Effector CD8-positive, alpha-beta T cell (primary cell): ENCODE measurements at regions not wholly inside any gene's neighbourhood (a gene's known extent, or its start where the extent isn't known, plus 50 kb on each side); places are given as distances from the start of the nearest gene placed in this dataset.
A peak's percentile ranks its signal among the peaks of the same experiment; 100 is the strongest.
"Not testable (repeated sequence)": the region's sequence is repeated elsewhere in the genome, so short reads cannot be mapped to it uniquely, and the experiment has no call there.

Experiments used
- DNase-seq: peaks from one replicate; lab custom pipeline; 2025; lab: John Stamatoyannopoulos, UW

GRCh38 chrX:101823236-101823635 lies 108.6 kb downstream of the ZMAT1 start:
- DNase-seq, result no peak

DNA sequence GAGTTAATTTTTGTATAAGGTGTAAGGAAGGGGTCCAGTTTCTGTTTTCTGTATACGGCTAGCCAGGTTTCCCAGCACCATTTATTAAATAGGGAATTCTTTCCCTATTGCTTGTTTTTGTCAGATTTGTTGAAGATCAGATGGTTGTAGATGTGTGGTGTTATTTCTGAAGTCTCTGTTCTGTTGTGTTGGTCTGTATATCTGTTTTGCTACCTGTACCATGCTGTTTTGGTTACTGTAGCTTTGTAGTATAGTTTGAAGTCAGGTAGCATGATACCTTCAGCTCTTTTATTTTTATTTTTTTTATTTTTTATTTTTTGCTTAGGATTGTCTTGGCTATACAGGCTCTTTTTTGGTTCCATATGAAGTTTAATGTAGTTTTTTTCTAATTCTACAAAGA lies 114.1 kb downstream of the ZMAT1 start:
- DNase-seq, result not testable (repeated sequence)

DNA sequence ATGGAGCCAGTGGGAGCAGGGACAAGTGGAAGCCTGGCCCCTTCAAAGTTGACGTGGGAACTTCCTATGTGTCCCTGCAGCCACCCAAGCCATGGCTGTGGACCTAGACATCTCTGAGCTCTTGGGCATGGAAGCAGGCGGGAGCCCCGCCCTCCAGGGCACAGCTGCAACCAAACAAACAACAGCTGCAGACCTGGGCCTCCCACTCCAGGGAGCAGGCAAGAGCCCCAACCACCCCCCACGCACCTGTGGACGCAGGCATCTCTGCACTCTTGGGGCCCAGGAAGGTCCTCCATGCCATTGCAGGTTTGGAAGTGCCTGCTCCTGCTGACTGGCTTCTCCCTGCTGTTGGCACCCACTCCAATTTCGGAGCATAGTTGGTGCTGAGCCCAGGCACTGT lies 118.6 kb downstream of the ZMAT1 start:
- no peak for DNase-seq

DNA sequence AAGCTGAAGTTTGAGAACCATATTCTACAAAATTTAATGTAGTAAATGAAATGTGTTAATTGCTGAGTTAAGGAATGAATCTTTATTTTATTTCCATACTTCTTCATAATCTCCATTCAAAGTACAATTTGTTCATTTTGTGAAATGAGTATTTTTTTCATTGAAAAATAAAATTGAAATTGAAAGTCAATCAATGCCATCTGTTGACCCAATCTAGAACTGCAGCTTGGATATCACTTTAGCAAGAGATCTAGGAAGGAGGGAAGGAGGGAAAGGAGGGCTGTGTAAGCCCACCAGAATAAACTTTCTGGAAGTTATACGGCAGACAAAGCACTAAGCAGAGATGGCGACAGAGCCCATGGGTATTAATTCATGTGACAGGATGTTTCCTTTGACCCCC lies 128.4 kb downstream of the ZMAT1 start:
- DNase-seq, result no peak

DNA sequence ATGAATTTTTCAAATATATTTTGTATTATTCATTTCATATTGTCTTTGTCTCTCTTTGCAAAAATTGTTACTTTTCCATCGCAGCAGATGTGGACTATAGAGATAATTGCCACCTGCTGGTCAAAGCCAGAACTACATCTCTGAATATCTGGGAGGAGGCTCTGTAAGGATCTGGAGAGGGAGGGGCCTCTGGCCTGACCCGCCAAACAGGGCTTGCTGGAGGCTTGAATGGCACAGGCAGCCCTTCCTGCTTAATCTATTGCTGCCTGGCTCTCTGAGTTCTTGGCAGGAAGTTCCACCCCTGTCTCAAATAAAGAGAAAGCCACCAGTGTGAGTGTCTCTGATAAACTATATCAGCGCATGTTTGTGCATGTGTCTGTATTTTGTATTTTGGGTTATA lies 132.4 kb downstream of the ZMAT1 start:
- peak; percentile 63 for DNase-seq

DNA sequence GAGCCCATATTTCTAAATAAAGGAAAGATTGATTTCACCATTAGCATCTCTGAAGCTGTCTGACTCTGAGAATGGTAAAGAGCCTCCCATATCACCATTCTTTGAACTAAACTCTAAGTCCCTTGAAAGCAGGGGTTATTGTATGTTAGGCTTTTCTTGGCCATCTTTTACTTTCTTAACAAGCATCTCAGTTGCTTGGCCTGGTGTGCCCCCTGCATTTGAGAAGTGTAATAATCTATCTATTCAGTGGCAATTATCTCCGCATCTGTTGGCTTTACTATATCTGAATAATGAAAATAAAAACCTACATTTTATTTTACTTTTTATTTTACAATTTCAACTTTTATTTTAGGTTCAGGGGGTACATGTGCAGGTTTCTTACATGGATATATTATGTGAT lies 128.3 kb upstream of the ARMCX2 start:
- no peak for DNase-seq

DNA sequence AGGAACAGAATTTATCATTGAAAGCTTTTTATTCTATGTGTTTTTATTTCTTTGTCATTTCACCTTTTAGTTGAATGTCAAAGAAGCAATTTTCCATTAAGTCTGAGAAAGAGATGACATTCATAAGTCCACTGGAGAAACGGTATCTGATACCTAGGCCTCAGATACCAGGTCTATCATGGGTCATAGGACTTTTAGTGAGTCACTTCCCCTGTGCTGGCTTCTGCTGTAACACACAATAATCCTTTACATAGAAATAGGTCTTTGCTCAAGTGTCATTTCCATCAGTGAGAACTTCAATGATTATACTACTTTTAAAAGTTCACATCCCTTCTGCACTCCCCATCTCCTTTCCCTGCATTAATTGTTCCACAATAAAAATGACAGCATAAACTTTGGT lies 125.5 kb upstream of the ARMCX2 start:
- DNase-seq, result no peak

DNA sequence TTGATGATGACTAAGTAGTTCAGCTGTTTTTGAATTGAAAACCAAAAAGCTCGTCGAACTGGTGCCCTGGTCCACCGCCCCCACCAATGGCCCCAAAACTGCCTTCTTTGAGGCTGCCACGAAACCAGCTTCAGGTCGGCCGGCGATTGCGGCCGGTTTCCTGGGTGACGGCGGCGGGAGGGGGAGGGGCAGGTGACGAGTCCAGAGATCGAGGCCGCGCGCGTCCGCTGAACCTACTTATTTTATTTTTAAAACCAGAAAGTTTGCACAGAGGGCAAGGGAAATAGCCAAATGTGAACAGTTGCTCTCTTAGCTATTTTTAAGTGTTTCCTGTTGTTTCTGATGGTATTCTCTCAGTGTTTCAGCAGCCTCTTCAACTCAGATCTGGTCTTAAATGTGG lies 120.8 kb upstream of the ARMCX2 start:
- DNase-seq, result not testable (repeated sequence)

DNA sequence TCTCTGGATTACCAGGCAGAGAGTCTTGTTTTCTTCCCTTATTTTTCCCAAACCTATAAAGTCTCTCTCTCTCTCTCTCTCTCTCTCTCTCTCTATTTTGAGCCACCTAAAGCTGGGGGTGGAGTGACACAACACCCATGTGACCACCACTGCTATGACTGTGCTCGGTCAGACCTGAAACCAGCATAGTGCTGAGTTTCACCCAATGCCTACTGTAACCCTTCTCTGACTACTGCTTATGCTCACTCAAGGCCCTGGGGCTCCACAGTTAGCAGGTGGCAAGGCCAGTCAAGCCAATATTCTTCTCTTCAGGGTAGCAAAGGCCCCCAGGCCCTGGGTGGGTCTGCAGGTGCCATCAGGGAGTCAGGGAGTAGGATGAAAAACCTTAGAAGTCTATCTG lies 114.7 kb upstream of the ARMCX2 start:
- DNase-seq, result no peak

- DNase-seq, result no peak
Observed at GRCh38 chrX:101764538-101764937, 104.9 kb upstream of the ARMCX2 start.

DNA sequence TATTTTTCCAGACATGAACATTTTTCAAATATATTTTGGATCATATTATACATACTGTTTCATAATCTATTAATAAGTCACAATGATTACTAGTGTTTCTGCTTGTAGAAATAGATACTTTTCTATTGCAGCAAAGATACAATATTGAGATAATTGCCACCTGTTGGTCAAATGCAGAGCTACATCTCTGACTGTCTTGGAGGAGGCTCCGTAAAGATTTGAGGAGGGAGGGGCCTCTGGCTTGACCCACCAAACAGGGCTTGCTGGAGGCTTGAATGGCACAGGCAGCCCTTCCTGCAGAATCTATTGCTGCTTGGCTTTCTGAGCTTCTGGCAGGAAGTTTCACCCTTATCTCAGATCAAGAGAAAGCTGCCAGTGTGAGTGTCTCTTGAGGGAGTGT lies 99.3 kb upstream of the ARMCX2 start:
- DNase-seq, result peak; percentile 0

DNA sequence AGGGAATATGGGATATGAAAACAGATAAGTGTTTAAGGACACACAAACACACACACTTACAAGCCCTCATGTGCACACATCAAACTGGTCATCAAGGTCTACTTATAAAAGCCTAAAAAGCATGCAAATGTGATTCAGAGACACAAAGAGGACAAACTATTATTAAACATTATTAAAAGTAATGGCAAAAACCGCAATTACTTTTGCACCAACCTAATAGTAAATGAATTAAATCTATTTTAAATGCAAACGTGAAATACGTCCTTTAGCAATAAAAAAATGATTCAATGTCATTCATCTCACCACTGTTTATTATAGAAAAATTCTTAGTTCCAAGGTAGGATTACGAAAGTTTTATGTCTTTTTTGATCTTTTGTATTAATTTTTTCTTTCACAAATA lies 91.1 kb upstream of the ARMCX2 start:
- DNase-seq, result no peak

GRCh38 chrX:101749436-101749835 lies 89.8 kb upstream of the ARMCX2 start:
- no peak for DNase-seq

GRCh38 chrX:101745046-101745445 lies 85.4 kb upstream of the ARMCX2 start:
- DNase-seq, result no peak

DNA sequence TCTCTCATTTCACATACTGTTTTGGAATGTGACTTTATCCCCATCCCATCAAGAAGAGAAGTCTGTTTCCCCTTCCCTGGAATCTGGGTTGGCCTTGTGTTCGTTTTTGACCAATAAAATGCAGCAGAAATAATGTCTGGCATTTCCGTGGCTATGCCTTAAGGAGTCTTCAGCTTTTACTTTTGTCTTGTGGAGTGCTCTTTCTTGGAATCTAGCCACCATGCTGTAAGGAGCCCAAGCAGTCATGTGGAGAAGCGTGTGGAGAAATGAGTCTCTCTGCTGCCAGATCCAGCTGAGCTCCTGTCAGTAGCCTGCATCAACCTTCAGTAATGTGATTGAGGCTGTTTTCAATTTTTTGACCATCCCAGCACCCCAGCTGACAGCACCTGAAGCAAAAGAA lies 84.4 kb upstream of the ARMCX2 start:
- DNase-seq, result no peak

DNA sequence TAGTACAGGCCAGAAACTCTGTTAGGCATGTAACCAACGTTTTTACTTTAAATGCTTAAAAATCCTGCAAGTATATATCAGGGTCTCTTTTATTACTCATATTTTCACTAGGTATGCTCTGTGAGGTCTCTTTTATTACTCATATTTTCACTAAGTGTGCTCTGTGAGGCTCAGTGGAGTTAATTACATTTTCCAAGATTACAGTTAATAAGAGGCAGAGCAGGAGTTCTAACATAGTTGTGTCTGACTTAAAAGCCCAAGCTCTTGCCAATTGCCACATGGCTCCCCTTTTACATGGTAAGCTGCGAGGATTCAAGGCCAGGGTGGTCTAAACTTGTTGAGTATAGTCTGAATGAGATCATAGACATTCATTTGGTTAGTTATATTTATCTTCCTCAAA lies 81.0 kb upstream of the ARMCX2 start:
- DNase-seq, result no peak

DNA sequence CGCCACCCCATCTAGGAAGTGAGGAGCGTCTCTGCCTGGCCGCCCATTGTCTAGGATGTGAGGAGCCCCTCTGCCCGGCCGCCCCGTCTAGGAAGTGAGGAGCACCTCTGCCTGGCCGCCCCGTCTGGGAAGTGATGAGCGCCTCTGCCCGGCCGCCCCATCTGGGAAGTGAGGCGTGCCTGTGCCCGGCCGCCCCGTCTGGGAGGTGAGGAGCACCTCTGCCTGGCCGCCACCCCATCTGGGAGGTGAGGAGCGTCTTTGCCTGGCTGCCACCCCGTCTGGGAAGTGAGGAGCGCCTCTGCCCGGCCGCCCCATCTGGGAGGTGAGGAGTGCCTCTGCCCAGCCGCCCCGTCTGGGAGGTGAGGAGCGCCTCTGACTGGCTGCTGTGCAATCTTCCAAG lies 79.2 kb upstream of the ARMCX2 start:
- DNase-seq, result not testable (repeated sequence)

- not testable (repeated sequence) for DNase-seq
Observed at GRCh38 chrX:101738411-101738810, 78.8 kb upstream of the ARMCX2 start.

DNA sequence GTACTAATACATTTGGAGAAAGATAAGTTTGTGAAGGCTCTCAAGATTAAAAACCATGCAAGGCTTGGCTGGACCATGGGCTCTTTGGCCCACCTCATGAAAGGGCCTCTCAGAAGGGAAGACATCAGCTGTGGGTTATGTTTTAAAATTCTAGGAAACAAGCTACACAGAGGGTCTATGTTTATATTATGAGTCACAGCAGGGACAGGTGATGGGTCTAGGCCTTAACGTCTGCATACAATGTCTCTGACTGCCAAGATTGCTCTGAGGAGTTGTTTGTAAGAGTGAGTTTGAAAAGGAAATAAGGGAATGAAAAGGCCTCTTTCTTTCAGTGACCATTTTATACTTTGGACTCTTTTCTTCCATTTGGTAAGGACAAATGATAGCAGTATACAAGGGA lies 77.0 kb upstream of the ARMCX2 start:
- DNase-seq, result no peak

GRCh38 chrX:101732870-101733269 lies 73.2 kb upstream of the ARMCX2 start:
- DNase-seq, result no peak

- no peak for DNase-seq
Observed at GRCh38 chrX:101729986-101730385, 70.3 kb upstream of the ARMCX2 start.
